C1 segment of cervical spinal cord (tissue), 14 donors: ENCODE measurements at regions not wholly inside any gene's neighbourhood (a gene's known extent, or its start where the extent isn't known, plus 50 kb on each side); places are given as distances from the start of the nearest gene placed in this dataset.

Experiments
- DNase-seq, 14 donors: peaks; one replicate each; lab custom pipeline; 2025; lab: John Stamatoyannopoulos, UW

DNA sequence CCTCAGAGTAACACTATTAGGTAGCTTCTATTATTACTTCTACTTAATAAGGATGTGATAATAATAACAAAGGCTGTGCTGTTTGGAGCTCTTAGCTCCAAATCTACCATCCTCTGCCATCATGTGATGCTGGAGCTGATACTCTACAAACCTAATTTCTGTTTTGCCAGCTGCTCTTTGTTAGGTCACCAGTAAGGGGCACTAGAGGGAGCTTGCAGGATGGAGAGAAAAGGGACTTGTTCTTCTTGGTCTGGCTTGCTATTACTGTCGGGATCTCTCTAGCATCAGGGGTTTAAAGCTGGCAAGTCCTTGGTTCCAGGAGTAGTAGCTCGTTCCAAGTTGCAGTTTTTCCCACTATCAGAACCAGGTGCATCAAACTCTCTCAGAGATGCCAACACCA, 194.9 kb upstream of the KBTBD8 start:
- no peak for DNase-seq

DNA sequence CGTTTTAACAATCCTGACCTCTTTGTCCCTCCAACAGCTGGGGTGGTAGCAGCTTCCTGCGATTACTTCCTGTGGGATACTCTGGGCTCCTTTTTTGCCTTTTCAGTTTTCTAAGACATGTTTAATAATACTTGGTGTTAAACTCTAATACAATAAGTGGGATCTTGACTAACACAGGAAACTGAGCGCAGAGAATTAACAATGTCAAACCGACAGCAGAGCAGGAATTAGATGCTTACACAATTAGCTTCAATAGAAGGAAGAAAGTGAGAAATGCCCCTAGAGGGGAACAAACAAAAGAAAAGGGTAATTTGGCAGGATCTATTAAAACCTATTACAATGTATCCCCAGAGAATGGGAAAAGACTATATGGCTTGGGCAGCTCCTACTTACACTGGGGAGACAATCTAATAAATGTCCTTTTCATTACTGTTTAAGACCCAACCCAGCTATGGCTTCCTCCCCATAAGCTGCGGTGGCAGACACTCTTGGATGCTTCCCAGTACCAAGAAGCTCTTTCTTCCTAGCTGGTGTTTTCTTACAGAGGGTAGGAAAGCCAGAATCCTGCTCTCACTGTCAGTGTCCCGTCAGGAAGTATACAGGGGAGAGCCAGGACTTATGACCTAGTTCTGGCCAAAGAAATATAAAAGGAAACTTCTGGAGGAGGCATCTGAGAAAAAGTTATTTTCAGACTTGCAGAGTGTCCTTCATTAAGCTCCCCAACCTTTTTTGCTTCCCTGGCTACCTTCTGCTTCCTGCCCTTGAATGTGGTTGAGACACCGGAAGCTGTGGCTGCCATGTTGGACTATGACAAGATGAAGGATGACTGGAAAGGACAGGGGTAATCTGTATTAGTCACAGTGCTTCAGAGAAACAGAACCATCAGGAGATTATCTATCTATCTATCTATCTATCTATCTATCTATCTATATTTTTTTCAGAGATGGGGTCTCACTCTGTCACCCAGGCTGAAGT, 194.1 kb upstream of the KBTBD8 start:
- DNase-seq = no peak

DNA sequence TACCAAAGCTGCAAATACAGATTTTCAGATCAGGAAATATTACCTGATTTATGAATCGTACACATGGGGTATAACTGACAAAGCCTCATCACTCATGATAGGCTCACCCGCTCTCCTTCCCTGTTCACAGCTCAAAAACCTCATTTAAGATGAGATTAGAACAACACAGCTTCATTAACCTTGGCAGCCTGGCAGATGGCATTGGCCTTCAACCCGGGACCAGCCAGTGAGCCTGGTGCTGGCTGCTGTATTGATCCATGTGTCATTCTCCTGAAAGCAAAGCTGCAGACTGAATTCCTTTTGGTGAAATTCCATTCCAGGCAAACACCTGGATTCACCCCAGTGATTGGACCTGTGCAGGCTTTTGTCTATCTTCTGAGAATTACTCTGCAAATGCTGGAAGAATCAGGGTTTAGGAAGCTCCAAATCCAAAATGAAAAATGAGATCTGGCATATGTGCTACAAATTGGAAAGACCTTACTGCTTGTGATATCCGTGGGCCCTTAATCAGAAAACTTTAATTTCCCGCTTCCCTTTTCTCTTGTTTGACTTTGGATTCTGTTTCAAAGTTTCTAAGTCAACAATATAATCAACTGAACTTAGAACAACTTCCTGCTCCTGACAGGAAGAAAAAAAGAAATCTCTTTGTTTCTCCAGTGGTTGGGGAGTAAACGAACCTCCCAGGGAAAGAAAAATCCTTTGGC, 189.1 kb upstream of the KBTBD8 start:
- no peak for DNase-seq

DNA sequence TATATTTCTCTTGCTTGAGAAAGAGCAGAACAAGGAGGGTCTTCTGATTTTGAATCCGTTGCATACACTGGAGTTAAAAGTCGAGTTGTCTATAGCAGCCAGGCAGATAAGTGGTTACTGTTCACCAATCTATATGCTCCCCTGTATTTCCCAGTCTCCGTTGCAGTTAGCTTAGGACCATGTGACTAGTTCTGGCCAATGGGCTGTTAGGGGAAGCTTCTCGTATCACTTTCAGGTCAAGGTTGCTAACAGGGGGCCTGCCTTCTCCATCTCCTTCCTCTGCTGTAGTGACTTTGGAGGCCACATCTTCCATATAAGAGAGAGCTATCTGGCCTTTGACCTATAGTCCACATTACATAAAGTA, 188.5 kb upstream of the KBTBD8 start:
- no peak for DNase-seq

DNA sequence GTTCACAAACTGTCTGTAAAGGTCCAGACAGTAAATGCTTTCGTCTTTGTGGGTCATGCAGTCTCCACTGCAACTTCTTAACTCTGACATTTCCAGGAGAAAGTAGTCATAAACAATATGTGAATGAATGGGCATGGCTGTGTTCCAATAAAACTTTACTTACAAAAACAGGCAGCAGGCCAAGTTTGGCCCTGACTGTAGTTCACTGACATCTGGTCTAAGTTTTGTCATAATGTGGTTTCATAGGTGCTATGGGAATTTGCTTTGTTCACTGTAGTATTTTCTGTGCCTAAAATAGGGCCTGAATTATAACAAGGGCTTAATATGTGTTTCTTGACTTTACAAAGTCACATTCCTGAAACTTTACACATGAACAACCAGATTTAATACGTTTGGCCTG, 186.0 kb upstream of the KBTBD8 start:
- DNase-seq = no peak

DNA sequence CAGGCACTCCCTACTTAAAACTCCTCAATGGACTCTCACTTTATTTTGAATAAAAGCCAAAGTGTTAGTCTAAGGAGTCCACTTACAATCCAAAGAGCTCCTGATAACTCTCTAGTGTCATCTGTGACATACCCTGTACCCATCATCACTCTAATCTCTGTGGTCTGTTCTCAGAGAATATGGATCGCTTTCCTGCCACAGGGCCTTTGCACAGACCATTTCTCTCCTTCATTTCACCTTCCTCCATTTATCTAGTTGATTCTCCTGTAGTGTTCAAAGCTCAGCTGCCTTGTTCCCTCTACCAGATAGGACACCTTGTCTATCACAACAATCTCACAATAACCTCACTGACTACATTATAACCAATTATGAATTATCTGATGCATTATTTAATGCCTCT, 185.4 kb upstream of the KBTBD8 start:
- DNase-seq = no peak

DNA sequence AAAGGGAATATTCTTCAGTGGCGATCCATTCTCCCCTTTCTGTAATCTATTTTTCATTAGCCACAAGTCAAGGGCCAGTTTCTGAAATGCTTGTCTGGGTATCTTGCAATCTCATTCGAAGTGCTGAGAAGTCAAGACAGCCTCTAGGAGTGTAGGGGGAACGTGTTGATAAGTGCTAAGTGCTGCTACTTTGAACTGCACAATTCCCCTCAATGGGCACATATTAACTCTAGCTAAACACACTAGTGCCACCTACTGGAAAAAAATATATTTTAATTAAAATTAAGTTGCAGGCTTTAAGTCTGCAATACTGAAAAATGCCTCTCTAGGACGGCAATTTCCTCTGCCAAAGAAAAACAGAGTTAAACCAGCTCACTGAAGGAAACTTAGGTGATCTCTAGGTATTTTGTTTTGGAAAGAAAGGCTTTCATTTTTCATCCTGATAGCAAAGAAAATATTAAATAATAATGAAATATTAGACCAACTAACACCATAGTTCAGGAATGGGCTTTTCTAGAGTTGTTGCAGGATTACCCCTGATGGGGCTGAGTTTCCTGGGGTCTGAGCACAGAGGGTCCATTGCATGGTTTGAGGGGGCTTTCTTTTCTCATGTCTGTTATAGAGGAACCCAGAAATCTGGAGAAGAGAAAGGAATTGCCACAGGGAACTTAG, 181.9 kb upstream of the KBTBD8 start:
- peak in 2 of 14 donors; percentile 4 to 18 for DNase-seq

DNA sequence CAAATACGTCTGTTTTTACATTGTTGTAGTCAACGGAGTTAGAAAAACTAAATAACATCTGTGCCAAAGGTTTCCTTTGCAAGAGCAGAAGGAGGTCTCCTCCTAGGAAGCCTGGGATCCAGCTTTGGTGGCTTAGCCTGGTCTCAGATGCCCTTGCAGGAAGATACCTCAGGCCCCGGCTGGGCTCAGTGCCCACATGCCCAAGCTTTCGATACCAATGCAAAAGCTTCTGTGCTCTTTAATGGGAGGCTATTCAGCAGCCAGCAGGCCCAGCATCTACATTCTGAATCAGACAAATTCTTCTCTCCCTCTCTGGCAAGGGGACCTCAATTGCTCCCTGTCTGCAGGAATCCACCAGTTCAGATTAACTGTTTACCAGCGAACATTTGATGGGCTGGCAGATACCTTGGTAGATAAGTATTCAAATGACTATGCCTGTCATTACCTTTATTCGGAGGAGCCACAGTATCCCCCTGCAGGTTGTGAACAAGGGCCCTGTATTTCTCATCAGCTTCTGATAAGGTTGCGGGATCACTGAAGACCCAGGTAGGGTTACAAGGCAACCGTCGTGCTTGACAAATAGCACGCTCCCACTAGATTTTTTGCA, 180.1 kb upstream of the KBTBD8 start:
- DNase-seq = peak in 1 of 14 donors; percentile 8

DNA sequence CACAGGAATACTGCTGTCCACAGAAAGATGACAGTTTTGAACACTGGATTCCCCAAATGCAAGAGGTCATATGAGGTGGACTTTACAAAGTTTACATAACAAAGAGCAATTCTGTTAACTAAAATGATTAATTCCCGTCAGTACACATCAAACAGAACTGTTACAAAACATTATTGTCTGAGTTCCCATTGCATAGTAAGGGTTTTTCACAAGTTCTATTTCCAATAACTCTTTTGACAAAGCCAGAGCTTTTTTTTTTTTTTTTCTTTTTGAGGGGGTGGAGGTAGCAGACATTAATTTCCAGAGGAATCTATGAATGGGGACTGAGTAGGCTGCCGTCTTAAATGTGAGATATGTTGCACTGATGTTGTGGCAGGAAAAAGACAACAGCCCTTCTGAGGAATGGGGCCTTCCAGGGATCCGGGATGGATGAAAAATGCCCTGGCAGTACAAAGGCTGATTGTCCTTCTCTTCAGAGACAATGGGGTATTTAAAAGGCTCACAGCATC, 178.1 kb upstream of the KBTBD8 start:
- DNase-seq = peak in 10 of 14 donors; percentile 8 to 55 (median 39)

DNA sequence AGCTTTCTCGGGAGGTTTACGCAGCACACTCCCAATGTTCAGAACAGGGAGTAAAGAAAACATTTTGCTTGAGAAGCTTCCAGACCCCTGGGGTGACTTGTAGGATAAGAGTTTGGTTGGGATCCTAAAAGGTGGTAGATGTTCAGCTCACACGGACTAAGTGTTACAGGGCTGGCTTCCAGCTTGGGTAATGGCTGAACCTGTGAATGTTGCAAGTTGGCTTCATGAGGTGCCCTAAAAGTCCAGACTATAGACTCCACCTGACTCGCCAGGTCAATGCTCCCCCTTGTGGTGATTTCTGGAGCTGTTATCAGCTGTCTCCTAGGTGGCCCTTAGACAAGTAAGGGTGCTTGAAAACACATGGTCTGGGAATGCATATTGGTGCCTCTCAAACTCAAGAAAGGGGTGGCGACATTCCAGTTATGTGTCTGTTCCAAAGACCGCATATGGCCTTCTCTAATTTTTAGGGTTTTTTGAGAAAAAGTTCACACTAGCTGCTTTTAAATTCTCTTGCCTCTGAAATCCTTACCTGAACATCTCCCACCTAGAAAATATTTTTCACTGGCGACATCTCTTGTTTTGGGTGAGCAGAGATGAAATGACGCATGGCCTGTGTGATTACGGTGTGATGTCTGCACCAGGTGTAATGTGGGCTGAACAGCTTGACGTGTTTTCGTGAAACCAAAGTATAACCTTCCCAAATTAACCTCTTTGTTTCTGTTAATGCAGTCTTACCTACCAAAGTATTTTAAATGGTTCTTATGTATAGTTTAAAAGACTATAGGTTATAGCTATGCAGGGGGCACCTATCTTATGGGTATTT, 175.7 kb upstream of the KBTBD8 start:
- DNase-seq = peak in 2 of 14 donors; percentile 5 to 23

DNA sequence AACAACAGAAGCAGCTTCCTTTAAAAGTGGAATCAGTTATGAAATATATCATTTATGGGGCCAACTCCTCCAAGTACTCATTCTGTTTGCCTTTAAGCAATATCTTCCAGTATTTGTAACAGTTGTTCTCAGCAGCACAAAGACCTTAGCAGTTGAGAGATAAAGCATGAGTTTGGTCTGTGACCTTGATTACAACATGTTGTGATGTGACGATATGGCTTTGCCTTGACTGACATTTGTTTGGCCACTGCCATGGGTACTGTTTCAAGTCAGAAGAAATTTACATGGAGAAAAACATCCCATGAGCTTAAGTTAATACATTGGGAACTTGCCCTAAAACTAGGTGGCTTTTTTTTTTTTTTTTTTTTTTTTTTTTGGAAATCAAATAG, 175.1 kb upstream of the KBTBD8 start:
- DNase-seq = no peak

DNA sequence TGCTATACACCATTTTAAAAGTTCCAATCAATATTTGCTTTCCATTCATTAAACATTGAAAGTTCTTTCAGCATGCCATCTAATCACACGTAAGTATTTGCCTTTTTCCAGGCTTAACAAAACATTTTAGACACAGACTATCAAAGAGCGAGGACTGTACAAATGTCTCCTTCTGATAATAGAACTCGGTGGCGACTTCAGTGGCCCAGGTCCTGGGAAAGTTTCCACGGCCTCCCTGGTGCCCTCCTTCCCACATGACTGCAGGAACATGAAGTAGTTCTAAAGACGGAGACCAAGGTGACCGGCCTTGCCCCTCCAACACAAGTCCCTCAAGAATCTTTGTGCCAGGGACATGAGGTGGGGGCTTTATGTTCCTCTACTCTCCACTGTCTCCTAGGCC, 174.6 kb upstream of the KBTBD8 start:
- no peak for DNase-seq

DNA sequence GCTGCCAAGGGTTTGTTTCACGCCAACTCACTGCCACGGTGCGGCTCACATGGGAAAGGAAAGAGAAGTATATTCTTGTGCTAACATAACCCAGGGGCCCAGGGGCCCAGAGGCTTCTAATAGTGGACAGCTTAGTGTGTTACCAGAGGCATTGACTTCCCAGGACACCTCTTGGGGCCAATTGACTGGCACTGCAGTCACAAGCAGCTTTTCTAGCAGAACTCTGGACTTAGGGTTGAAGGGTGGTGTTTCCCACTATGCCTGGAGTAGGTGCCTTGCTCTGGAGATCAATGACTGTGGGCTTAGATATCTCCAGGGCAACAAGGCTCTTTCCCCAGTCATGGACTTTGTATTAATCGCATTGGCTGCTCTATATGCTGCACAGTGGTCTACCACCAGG, 172.7 kb upstream of the KBTBD8 start:
- no peak for DNase-seq

DNA sequence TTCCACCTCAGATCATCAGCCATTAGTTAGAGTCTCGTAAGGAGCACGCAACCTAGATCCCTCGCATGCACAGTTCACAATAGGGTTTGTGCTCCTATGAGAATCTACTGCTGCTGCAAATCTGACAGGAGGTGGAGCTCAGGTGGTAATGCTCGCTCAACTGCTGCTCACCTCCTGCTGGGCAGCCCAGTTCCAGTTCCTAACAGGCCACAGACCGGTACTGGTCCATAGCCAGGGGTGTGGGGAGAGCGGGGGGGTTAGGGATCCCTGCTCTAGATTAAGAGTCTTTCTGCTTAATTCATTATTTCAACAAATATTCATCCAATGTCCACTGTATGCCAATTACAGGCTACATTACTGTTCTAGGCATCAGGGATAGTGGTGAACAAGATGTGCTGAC, 170.4 kb upstream of the KBTBD8 start:
- no peak for DNase-seq

DNA sequence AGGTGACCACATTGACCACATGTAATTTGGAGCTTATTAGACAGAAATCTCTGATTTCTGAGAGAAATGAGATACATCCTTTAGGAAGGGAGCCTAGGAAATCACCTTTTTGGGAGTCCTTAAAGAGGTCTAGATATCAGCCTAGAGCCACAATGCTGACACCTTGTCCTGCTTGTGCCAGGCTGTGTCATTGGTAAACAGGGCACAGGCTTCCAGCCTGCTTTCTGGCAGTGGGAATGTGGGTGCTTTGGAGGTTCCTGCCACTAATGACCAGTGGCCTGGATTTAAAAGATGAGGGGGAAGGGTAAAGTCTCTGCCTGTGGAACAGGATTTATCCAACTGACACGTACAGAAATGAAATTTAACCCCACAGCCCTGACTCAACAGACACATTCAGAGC, 169.8 kb upstream of the KBTBD8 start:
- DNase-seq = no peak

DNA sequence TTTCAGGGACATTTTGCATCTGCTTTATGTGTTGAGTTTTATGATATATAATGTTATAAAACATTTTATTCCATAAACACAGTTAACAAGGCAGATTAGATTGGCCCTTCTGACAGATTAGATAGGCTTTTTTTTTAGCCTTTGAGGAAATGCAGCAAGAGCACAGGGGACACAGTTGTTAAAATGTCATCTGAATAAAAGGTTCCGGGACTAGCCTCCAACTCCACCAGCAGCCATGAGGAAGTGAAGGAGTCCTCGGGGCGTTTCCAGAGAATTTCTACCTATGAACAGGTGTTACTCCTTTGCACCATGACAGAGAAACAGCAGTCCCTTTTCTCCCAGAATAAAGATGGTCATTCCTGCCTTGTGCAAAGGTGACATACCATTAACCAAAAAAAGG, 167.8 kb upstream of the KBTBD8 start:
- no peak for DNase-seq

DNA sequence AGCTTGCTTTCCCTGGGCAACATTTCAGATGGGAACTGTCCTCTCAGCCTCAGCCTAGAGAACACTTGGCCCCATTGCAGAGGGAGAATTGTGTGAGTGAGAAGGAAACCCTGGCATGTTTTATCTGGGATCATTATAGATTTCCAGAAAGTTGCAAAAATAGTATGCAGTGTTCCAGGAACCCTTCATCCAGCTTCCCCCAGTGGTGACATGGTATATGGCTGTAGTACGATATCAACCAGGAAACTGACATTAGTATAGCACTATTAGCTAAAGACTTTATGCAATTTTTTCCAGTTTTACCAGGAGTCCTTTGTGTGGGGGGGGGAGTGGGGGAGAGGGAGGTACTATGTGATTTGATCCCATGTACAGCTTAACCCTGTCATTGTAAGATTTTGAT, 166.2 kb upstream of the KBTBD8 start:
- no peak for DNase-seq

DNA sequence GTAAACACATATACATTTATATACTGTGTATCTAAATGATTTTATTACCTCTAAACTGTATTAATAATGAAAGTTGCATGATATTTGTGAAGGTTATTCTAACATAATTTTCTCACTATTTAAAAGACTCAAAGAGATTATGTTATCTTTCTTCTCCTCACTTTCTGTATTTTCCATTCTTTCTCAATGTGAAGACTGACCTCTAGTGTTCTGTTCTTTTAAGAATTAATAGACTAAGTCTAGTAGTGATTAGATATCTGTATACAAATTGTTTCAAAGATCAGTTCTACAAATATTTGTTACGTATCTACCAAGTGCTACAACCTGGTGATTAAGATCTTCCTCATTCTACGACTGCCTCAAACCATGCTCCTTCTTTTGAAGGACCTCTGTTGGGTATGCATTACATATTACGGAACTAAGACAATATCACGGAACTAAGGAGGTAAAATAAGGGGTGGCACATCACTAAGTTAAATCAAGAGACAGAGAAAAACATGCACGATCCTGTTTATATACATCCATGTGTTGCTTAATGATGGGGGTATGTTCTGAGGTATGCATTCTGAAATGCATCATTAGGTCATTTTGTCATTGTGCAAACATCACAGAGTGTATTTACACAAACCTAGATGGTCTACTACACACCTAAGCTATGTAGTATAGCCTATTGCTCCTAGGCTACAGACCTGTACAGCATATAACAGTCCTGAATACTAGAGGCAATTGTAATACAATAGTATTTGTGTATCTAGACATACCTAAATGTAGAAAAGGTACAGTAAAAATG, 161.5 kb upstream of the KBTBD8 start:
- DNase-seq = no peak

DNA sequence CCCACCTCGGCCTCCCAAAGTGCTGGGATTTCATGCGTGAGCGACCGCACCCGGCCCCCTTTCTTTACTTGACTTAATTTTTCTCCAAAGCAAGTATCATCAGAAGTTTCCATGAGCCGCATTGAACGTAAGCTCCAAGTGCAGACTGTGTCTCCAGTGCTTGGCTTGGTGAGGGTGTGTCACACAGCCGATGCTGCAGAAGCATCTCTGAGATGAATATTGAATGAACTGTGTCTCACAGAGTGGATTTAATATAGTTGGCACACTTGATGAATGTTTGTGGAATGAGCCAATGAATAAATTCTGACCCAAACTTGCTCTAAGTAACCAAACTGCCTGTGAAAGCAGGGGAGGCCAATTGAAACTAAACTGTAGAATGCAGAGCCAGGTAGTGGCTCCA, 159.4 kb upstream of the KBTBD8 start:
- DNase-seq = no peak

DNA sequence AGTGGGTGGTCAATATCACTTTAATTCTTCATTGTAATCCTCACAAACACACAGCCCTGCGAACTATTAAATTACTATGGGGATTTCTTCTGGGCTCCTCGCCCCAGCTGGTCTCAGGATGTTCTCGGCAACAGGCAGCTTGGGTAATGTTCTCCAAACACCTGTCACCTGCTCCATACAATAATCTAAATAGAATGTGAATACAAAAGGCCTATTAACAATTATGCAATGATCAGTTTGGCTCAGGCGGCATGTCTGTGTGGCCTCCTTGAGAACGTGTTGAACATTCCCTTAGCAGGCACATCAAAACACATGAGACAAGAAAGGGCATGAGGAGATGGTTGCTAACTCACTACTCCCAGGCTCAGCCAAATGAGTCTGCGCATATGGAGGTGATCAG, 158.6 kb upstream of the KBTBD8 start:
- no peak for DNase-seq
